GM23338 (cell line): ENCODE measurements at regions not wholly inside any gene's neighbourhood (a gene's known extent, or its start where the extent isn't known, plus 50 kb on each side); places are given as distances from the start of the nearest gene placed in this dataset.

Experiments
- ATAC-seq: fragments of 200-7000 bp; cut with Tn5 transposase; 3 replicates; pipeline ENCODE4 v1.9.1; 2020
- DNase-seq: peaks from one replicate; pipeline ENCODE4 v3.0.0-alpha.2; 2015; ENCODE audit warnings: low spot score
- H2AFZ ChIP-seq: fragments of 200-600 bp; sonication (generic); 2 replicates; pipeline ENCODE4 v1.8.0; 2016; ENCODE audit warnings: antibody characterized with exemption, mild to moderate bottlenecking, moderate library complexity
- H3F3A ChIP-seq: fragments of 200-600 bp; sonication (generic); replicated peaks from 2 replicates; pipeline ENCODE4 v1.8.0; 2017; ENCODE audit warnings: antibody characterized with exemption, mixed run types, low read depth
- H3K27ac ChIP-seq: fragments of 200-600 bp; sonication (generic); 2 replicates; pipeline ENCODE4 v1.6.1; 2016; ENCODE audit warnings: low read depth
- H3K27me3 ChIP-seq: fragments of 200-600 bp; sonication (generic); 2 replicates; pipeline ENCODE4 v1.8.0; 2016; ENCODE audit warnings: mild to moderate bottlenecking, mixed run types, moderate library complexity; ENCODE audit not compliant: insufficient read depth
- H3K36me3 ChIP-seq: fragments of 200-600 bp; sonication (generic); 2 replicates; pipeline ENCODE4 v1.8.0; 2016; ENCODE audit warnings: mild to moderate bottlenecking; ENCODE audit not compliant: insufficient read depth
- H3K4me1 ChIP-seq: fragments of 200-600 bp; sonication (generic); 2 replicates; pipeline ENCODE4 v1.8.0; 2016; ENCODE audit warnings: mild to moderate bottlenecking, moderate library complexity; ENCODE audit not compliant: insufficient read depth
- H3K4me2 ChIP-seq: fragments of 200-600 bp; sonication (generic); 2 replicates; pipeline ENCODE4 v1.7.1; 2017; ENCODE audit warnings: mixed run types
- H3K4me3 ChIP-seq: fragments of 200-600 bp; sonication (generic); 2 replicates; pipeline ENCODE4 v1.6.1; 2016; ENCODE audit warnings: mixed run types
- H3K79me2 ChIP-seq: fragments of 200-600 bp; sonication (generic); replicated peaks from 2 replicates; pipeline ENCODE4 v1.8.0; 2017; ENCODE audit warnings: mild to moderate bottlenecking; ENCODE audit not compliant: insufficient read depth
- H3K9me2 ChIP-seq: fragments of 200-600 bp; sonication (generic); 2 replicates; pipeline ENCODE4 v1.8.0; 2017; ENCODE audit not compliant: insufficient read depth
- H4K20me1 ChIP-seq: fragments of 200-600 bp; sonication (generic); replicated peaks from 2 replicates; pipeline ENCODE4 v1.8.0; 2017; ENCODE audit warnings: mild to moderate bottlenecking; ENCODE audit not compliant: insufficient read depth
- H3K27ac Mint-ChIP-seq: 2 replicates; pipeline ENCODE4 v1.8.0; 2020; ENCODE audit warnings: inconsistent platforms, mild to moderate bottlenecking, moderate library complexity, mixed read lengths
- H3K27me3 Mint-ChIP-seq: 3 replicates; pipeline ENCODE4 v1.8.0; 2022; ENCODE audit warnings: low read depth, mild to moderate bottlenecking, moderate library complexity, mixed read lengths, inconsistent platforms; ENCODE audit not compliant: insufficient read depth, poor library complexity
- H3K36me3 Mint-ChIP-seq: 3 replicates; pipeline ENCODE4 v1.8.0; 2021; ENCODE audit warnings: low read depth, mild to moderate bottlenecking, inconsistent platforms, moderate library complexity, mixed read lengths
- H3K4me1 Mint-ChIP-seq: 3 replicates; pipeline ENCODE4 v1.8.0; 2020; ENCODE audit warnings: mild to moderate bottlenecking, inconsistent platforms, mixed read lengths
- H3K4me3 Mint-ChIP-seq: 3 replicates; pipeline ENCODE4 v1.8.0; 2021; ENCODE audit warnings: moderate library complexity, mild to moderate bottlenecking, inconsistent platforms, mixed read lengths
- H3K9me3 Mint-ChIP-seq: 3 replicates; pipeline ENCODE4 v1.8.0; 2020; ENCODE audit warnings: moderate library complexity, mild to moderate bottlenecking, inconsistent platforms, mixed read lengths
- CTCF ChIP-seq, 2 experiments: fragments of 200-600 bp in 1 of 2; sonication (generic) in 1 of 2; conservative IDR thresholded peaks; 2 replicates each; pipeline versions ENCODE4 v1.5.1 to v1.6.1; 2016 to 2017; ENCODE audit warnings: antibody characterized with exemption in 2 of 2, low read depth in 2 of 2, mild to moderate bottlenecking in 2 of 2, moderate library complexity in 1 of 2
- EZH2 ChIP-seq: fragments of 200-600 bp; sonication (generic); IDR thresholded peaks from one replicate; pipeline ENCODE4 v1.8.0; 2017; ENCODE audit warnings: antibody characterized with exemption, mild to moderate bottlenecking, low read depth; ENCODE audit not compliant: unreplicated experiment
- JUNB ChIP-seq: IDR thresholded peaks from one replicate; pipeline ENCODE4 v1.6.1; 2016; ENCODE audit warnings: antibody characterized with exemption; ENCODE audit not compliant: unreplicated experiment
- STAT1 ChIP-seq: IDR thresholded peaks from one replicate; pipeline ENCODE4 v1.6.1; 2016; ENCODE audit warnings: antibody characterized with exemption; ENCODE audit not compliant: unreplicated experiment
- ZNF114 ChIP-seq: fragments of 250-450 bp; sonication (Bioruptor Pico); IDR thresholded peaks from 2 replicates; pipeline ENCODE4 v1.5.0; 2020; ENCODE audit warnings: mild to moderate bottlenecking, moderate library complexity
- ZNF331 ChIP-seq: fragments of 250-450 bp; sonication (Bioruptor Pico); IDR thresholded peaks from 2 replicates; pipeline ENCODE4 v1.5.0; 2020; ENCODE audit warnings: low read depth, mild to moderate bottlenecking, moderate library complexity
- TF ChIP-seq, protein P1 (sequence below): fragments of 250-450 bp; sonication (Bioruptor Pico); IDR thresholded peaks from 2 replicates; pipeline ENCODE4 v1.5.0; 2020; ENCODE audit warnings: mild to moderate bottlenecking, moderate library complexity

- Histone ChIP-seq H3K79me2 (no peaks in the 10 kb centered on the region), H3K4me3 (no peak overlapping the region), H3K27ac (no peak overlapping the region), H3K36me3 (no peaks in the 10 kb centered on the region), H3F3A (no peaks in the 10 kb centered on the region), H4K20me1 (no peaks in the 10 kb centered on the region), H2AFZ (no peak overlapping the region), H3K27me3 (no peaks in the 10 kb centered on the region), H3K9me2 (peaks cover 13% of the 10 kb centered on the region; the same call in 1 of the 2 replicates), H3K4me1 (no peaks in the 10 kb centered on the region), H3K4me2 (no peak overlapping the region)
- Mint-ChIP-seq H3K27me3 (peaks cover 3% of the 10 kb centered on the region), H3K9me3 (peaks cover 85% of the 10 kb centered on the region), H3K36me3 (0 out of 3 replicates have a peak, but pooled peaks cover 2% of the 10 kb centered on the region), H3K27ac (no peak overlapping the region), H3K4me3 (no peak overlapping the region), H3K4me1 (peaks cover 7% of the 10 kb centered on the region; the same call in 1 of the 3 replicates)
- TF ChIP-seq JUNB: no peak
- no peak for TF ChIP-seq EZH2
- TF ChIP-seq STAT1: no peak
- no peak for TF ChIP-seq ZNF331 (CRISPR knock-in tag)
- no peak for TF ChIP-seq CTCF (conservative IDR thresholded peaks at IDR 0.05; ENCODE audit: low read depth in 2 of 2)
- TF ChIP-seq ZNF114 (CRISPR knock-in tag): no peak
- TF ChIP-seq, protein P1, sequence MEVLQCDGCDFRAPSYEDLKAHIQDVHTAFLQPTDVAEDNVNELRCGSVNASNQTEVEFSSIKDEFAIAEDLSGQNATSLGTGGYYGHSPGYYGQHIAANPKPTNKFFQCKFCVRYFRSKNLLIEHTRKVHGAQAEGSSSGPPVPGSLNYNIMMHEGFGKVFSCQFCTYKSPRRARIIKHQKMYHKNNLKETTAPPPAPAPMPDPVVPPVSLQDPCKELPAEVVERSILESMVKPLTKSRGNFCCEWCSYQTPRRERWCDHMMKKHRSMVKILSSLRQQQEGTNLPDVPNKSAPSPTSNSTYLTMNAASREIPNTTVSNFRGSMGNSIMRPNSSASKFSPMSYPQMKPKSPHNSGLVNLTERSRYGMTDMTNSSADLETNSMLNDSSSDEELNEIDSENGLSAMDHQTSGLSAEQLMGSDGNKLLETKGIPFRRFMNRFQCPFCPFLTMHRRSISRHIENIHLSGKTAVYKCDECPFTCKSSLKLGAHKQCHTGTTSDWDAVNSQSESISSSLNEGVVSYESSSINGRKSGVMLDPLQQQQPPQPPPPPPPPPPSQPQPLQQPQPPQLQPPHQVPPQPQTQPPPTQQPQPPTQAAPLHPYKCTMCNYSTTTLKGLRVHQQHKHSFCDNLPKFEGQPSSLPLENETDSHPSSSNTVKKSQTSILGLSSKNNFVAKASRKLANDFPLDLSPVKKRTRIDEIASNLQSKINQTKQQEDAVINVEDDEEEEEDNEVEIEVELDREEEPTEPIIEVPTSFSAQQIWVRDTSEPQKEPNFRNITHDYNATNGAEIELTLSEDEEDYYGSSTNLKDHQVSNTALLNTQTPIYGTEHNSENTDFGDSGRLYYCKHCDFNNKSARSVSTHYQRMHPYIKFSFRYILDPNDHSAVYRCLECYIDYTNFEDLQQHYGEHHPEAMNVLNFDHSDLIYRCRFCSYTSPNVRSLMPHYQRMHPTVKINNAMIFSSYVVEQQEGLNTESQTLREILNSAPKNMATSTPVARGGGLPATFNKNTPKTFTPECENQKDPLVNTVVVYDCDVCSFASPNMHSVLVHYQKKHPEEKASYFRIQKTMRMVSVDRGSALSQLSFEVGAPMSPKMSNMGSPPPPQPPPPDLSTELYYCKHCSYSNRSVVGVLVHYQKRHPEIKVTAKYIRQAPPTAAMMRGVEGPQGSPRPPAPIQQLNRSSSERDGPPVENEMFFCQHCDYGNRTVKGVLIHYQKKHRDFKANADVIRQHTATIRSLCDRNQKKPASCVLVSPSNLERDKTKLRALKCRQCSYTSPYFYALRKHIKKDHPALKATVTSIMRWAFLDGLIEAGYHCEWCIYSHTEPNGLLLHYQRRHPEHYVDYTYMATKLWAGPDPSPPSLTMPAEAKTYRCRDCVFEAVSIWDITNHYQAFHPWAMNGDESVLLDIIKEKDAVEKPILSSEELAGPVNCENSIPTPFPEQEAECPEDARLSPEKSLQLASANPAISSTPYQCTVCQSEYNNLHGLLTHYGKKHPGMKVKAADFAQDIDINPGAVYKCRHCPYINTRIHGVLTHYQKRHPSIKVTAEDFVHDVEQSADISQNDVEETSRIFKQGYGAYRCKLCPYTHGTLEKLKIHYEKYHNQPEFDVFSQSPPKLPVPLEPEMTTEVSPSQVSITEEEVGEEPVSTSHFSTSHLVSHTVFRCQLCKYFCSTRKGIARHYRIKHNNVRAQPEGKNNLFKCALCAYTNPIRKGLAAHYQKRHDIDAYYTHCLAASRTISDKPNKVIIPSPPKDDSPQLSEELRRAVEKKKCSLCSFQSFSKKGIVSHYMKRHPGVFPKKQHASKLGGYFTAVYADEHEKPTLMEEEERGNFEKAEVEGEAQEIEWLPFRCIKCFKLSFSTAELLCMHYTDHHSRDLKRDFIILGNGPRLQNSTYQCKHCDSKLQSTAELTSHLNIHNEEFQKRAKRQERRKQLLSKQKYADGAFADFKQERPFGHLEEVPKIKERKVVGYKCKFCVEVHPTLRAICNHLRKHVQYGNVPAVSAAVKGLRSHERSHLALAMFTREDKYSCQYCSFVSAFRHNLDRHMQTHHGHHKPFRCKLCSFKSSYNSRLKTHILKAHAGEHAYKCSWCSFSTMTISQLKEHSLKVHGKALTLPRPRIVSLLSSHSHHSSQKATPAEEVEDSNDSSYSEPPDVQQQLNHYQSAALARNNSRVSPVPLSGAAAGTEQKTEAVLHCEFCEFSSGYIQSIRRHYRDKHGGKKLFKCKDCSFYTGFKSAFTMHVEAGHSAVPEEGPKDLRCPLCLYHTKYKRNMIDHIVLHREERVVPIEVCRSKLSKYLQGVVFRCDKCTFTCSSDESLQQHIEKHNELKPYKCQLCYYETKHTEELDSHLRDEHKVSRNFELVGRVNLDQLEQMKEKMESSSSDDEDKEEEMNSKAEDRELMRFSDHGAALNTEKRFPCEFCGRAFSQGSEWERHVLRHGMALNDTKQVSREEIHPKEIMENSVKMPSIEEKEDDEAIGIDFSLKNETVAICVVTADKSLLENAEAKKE (CRISPR knock-in tag): no peak
- DNase-seq (no peak), ATAC-seq (no peak)
Observed at GRCh38 chr15:45762726-45763125, 127.9 kb downstream of the SQOR start.
